Renal cortical epithelial cell (primary cell): ENCODE measurements at regions not wholly inside any gene's neighbourhood (a gene's known extent, or its start where the extent isn't known, plus 50 kb on each side); places are given as distances from the start of the nearest gene placed in this dataset.

ENCODE experiments used
- DNase-seq: peaks from one replicate; pipeline ENCODE4 v3.0.0-alpha.2; 2011; ENCODE audit warnings: low read depth

- no peak for DNase-seq
These were observed 99.5 kb upstream of the FHL2 start for GRCh38 chr2:105498281-105498846.

- no peak for DNase-seq
These were observed 98.2 kb upstream of the FHL2 start for GRCh38 chr2:105497094-105497493.

DNA sequence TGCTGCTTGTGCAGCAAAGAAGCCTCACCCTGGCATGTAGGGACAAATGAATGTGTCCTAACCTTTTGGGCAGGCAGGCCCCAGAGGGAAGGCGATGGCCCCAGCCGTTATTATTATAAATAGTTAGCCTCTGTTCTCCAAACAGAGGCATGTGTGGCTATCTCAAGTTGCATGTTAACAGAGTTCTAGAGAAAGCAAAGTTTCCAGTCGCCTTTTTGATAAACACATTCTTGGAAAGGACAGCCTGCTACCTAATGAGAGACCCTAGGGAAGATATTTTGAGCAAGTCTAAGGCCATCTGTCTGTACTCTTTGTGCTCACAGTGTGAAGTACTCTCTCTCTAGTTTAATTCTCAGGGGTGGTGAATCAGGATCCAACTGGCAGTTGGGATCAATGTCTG, 97.4 kb upstream of the FHL2 start:
- no peak for DNase-seq

DNA sequence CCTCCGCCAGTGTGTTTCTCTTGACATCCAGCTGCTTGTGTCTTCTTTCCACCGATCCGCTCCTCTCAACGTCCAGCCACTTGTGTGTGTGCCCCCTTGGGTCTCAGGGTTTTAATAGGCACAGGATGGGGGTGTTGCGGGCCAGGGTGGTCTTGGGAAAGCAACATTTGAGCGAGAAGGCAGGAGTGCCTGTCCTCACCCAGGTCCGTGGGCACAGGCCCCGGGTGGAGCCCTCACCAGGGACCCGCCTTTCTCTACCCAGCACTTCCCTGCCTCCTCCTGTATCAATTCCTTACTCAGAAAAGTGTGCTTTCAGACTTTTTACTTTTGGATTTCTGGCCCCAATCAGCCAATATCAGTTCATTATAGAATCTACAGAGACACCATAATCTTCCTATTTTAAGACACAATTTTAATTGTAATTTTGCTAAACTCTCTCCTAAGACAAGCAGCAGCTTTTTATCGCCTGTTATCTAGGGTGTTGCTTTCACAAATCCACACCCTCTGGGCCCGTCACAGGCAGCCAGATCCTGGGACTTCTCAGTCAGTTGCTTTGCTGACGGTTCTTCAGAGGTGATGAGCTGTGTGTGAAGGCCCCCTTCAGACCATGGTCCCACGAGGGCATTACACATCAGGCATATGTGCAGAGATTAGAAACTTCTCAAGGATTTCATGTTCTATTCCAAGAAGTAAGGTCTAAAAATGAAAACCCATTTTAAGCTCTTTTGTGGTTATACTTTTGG, 96.0 kb upstream of the FHL2 start:
- no peak for DNase-seq

GRCh38 chr2:105490956-105491355, 92.1 kb upstream of the FHL2 start:
- no peak for DNase-seq

DNA sequence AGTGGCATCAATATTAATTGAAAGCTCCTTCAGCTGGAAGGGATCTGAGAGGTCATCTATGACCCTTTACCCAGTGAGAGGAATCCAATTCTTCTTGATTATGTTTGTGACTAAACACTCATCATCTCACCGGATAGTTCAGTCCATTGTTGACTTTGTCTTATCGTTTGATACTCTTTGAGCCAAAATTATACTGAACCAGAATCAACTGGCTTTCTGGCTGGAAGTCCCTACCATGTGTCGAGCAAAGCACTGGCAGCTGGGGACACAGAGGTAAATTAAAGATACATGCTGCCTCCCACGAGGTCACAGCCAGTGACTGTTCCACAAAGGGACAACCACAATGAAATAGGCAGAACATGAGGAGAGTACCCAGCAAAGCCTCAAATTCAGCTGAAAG, 91.4 kb upstream of the FHL2 start:
- no peak for DNase-seq

DNA sequence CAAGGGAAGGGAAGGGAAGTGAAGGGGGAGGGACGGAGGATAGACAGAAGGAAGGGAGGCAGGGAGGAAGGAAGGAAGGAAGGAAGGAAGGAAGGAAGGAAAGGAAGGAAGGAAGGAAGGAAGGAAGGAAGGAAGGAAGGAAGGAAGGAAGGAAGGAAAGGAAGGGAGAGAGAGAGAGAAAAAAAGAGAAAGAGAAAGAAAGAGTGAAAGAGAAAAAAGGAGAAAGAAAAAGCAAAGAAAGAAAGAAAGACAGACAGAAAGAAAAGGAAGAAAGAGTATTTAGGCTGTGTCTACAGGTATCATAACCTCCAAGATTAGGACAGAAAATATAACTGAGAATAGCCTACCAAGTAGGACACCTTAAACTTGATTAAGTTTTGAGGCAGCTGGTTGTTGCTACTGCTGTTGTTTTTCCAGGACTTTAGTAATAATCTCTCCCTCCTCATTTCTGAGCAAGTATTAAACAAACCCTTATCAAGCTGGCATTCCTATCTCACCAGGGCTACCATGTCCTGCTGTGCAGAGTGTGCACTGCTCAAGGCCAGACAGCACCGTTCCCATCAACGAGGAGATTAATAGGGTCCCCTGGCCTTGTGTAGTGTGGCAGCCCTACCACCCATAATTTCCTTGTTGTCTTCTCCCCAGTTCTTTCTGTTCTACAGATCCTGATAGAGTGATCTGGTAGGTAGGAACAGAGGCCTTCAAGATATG, 90.5 kb upstream of the FHL2 start:
- no peak for DNase-seq

DNA sequence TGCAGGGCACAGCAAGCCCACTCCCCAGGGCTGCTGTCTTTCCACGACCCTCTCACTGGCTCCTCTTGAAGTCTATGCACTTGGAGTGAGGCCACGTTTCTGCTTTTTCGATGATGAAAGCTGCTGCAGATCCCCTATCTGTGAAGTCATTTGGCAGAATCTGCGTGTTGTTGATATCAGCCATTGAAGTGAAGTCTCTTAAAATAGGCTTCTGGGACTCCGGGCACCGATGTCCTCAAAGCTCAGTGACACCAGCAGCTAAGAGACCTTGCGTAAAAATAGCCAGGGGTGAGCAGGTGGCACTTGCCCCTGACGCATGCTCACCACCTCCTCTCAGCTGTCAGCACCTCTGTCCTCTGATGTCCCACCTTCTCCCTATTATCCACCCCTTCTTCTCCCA, 89.4 kb upstream of the FHL2 start:
- no peak for DNase-seq

DNA sequence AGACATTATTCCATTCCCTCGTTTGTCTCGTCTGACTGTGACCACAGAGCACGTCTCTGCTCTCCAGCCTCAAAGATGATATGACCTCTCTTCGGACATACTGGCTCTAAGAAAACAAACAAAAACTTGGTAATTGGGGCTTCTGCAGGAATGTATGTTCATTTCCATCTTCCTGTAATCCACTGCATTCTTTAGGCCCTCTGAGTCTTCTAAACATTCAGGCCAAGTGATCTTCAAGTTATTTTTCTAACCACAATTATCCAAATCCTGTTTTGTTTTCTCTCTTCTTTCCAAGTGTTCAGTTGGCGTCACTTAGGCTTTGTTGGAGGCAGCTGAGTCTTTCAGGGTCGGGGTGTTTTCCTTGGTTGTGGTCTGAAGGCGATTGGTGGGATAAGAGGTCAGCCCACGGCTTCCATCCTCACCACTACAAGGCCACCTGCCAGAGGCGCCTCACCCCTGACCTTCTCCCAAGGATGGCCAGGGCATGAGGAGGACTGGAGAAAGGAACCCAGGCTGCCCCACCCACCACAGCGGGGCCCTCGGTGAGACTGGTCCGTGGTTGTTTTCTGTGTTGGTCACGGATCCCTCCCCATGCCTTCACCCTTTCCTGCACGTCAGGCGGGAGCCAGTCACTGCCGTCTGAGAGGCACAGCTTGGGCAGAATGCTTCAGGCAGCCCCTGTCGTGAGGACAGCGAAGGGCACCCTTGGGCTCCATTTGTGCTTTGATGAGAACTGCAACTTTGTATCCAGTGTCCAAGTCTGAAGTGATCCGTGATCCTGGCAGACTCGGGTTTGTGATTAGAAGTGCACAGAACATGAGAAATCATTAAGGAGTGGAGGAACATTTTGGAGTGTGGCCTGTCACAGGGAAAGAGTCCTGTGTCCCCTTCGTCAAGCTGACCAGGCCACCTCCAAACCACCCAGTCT, 88.6 kb upstream of the FHL2 start:
- no peak for DNase-seq

DNA sequence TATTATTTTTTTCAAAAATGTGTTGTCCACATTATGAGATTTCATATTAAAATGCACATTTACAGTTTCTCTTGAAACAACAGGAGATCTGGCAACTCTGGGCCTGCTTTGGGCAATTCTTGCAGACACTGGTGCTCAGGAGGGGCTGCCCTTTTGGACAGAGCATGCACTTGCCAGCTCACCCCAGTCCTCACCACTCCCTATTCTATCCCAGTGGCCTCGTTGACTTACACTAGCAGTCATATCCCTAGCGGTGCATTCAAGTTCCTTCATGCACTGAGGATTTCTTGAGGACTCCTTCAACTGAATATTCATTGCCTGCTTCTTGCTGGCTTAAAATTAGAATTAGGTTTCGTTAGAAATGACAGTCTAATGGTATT, 87.9 kb upstream of the FHL2 start:
- no peak for DNase-seq

GRCh38 chr2:105478670-105479069, 79.8 kb upstream of the FHL2 start:
- peak; percentile 47 for DNase-seq

DNA sequence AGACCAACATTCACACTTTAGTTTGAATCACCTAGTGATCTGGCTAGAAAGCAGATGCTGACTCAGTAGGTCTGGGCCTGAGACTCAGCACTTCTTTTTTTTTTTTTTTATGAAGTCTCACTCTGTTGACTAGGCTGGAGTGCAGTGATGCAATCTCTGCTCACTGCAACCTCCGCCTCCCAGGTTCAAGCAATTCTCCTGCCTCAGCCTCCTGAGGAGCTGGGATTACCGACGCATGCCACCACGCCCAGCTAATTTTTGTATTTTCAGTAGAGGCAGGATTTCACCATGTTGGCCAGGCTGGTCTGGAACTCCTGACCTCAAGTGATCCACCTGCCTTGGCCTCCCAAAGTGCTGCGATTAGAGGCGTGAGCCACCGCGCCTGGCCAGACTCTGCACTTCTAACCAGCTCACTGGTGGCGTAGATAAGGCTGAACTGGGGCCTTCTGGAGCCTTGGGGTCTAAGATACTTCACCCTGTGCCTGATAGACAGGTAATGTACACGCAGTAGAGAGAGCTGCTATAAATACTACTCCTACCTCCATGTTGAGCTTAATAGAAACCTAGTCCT, 78.3 kb upstream of the FHL2 start:
- DNase-seq = peak; percentile 36

- no peak for DNase-seq
These were observed 74.2 kb upstream of the FHL2 start for GRCh38 chr2:105473011-105473410.

DNA sequence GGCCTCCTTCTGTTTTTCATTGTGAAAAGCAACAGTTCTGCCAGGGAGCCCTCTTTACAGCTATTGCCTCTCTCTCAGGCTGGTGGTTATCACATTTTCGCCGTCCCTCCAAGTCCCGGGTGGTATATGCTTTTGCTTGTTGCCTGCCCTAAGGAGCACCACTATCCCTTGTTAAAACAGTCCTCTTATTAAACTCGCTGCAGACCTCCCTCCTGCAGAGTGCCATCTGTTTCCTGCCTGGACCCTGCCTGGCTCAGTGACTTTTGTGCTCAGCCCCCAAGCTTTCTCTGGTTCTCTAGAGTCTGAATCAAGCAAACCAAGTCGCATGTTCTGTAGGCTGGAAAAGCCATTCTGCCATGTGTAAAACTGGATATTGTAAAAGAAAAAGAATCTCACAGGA, 72.1 kb upstream of the FHL2 start:
- DNase-seq = no peak

DNA sequence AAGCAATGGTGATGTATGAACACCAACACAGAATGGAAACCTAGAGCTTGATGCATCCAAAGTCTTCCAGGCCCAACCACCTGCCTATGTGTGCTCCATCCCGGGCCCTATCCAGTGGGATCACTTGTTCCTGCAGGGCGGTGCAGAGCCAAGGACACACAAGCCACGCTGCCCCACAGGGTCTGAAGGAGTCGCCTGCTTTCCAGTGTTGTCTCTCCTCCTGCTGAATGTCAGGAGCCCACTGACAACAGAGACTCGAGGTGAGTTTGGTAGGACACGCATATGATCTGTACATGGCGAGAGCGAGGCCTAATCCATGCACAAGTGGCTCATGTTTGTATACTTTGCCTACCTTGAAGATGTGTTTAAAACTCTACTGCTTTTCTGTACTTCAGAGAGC, 70.9 kb upstream of the FHL2 start:
- DNase-seq = no peak

DNA sequence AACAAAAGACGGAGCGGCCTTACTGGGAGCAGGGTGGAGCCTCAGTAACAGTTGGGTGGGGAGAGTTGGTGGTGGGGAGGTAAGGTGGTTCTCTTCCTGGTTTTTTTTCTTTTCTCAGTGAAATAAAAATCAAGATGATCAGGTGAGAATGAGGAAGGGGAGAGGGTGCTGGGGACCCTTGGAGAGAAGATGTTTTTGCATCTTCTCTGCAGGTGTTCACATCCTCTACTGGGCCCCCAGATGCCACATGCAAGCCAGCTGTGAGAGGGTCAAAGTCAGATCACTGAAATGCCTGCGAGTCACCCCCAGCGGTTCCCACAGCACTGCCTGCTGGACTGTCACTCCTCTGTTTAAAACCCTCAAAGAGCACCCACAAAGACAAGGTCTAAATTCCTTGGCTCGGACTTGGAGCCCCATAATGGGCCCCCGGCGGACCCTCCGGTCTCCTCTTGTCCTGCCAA, 69.8 kb upstream of the FHL2 start:
- DNase-seq = no peak

DNA sequence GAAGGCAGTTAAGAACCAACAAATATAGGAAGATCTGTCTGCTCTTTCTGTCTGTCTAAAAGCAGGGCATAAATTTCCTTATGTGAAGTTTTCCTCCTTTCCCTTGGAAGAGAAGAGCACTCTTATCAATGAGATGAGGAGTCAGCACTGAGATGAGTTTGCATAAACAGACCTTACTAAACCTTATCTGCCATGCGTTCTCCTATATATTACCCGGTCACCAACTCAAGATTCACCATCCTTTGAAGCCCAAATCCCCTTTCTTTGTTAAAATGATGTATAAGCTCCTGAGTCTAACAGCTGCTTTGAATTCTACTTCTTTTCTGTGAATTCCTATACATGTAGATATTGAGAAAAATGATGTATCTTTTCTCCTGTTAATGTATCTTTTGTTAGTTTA, 65.5 kb upstream of the FHL2 start:
- DNase-seq = no peak

- DNase-seq = no peak
These were observed 61.3 kb upstream of the FHL2 start for GRCh38 chr2:105460048-105460732.

DNA sequence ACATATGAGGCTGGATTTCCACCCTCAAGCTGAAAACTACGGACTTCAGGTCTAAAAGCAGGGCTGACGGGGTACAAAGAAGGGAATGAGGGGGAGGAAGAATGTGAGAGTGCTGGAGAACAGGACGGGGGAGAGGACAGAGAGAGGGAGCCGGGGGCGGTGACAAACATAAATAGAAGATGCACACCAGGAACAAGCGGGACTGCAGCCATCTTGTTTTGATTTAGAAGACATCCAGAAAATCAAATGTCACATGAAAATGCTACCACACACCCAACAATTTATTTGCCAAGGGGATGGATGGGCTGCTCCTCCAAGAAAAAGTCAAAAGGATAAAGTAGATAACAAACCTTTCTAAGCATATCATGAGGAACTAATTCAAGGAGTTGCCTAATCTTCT, 59.2 kb upstream of the FHL2 start:
- DNase-seq = no peak

DNA sequence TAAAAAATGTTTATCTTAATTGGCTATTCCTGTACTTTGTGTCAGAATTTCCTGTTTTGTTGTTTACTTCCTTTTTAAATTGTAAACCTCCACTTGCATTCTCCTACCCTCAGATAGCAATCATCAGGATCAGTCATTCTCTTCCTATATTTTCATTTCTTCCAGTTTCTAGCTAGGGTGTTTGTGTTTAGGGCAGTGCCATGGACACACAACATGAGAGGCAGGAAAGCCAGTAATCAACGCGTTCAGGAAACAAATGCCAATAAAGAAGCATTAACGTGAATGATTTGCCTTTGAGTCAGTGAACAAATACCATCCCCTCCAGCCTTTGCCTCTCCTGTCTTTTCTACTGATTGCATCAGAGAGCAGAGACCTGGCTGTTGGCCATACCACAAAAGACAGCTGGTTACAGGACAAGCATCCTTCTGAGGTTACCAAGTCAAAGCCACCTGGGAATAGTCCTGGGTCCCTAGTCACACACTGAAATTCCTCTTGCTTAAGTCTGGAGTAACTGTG, 56.7 kb upstream of the FHL2 start:
- peak; percentile 100 for DNase-seq
